COLO668 (cell line): ENCODE measurements at regions not wholly inside any gene's neighbourhood (a gene's known extent, or its start where the extent isn't known, plus 50 kb on each side); places are given as distances from the start of the nearest gene placed in this dataset.

Experiments used
- DNase-seq: peaks from one replicate; lab custom pipeline; 2025; ENCODE audit not compliant: unreplicated experiment; lab: John Stamatoyannopoulos, UW

GRCh38 chr5:9707732-9708462 lies 77.7 kb upstream of the TAS2R1 start:
- DNase-seq = no peak

- DNase-seq = no peak
Observed at GRCh38 chr5:9699681-9700080, 69.5 kb upstream of the TAS2R1 start.

- no peak for DNase-seq
Observed at GRCh38 chr5:9698841-9699240, 68.7 kb upstream of the TAS2R1 start.

GRCh38 chr5:9698125-9698826 lies 68.1 kb upstream of the TAS2R1 start:
- no peak for DNase-seq

- DNase-seq = no peak
Observed at GRCh38 chr5:9692576-9692975, 62.4 kb upstream of the TAS2R1 start.

GRCh38 chr5:9691261-9691660 lies 61.1 kb upstream of the TAS2R1 start:
- DNase-seq = no peak

GRCh38 chr5:9690751-9691150 lies 60.6 kb upstream of the TAS2R1 start:
- DNase-seq = no peak

- DNase-seq = no peak
Observed at GRCh38 chr5:9686216-9686615, 56.1 kb upstream of the TAS2R1 start.

- DNase-seq = no peak
Observed at GRCh38 chr5:9681706-9682105, 51.6 kb upstream of the TAS2R1 start.
